ENCODE measurements at regions not wholly inside any gene's neighbourhood (a gene's known extent, or its start where the extent isn't known, plus 50 kb on each side); places are given as distances from the start of the nearest gene placed in this dataset.
"Not testable (repeated sequence)": the region's sequence is repeated elsewhere in the genome, so short reads cannot be mapped to it uniquely, and the experiment has no call there.

DNA sequence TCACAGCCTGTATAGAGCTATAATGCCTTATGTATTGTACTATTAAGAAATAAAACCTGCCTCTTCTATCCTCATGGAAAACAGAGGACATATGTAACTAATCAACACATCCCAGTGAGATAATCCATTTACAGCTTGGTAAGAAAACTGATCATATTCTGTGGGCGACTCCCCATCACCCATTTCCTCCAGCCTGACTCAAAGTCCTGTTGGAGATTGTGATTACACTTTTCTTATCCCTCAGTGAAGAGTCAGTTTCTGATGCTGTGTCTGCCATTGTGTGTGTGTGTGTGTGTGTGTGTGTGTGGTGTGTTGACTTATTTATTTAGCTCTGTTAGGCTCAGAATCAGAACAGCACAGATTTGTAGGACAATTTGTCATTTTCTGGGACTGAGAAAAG is 212.8 kb downstream of the FGF9 start:
- DNase-seq (ENCODE audit: low read depth): no peak
- H3K4me3 ChIP-seq (replicated peaks; ENCODE audit: low read depth, low read length): no peak overlapping the region
- TF ChIP-seq, protein P1, sequence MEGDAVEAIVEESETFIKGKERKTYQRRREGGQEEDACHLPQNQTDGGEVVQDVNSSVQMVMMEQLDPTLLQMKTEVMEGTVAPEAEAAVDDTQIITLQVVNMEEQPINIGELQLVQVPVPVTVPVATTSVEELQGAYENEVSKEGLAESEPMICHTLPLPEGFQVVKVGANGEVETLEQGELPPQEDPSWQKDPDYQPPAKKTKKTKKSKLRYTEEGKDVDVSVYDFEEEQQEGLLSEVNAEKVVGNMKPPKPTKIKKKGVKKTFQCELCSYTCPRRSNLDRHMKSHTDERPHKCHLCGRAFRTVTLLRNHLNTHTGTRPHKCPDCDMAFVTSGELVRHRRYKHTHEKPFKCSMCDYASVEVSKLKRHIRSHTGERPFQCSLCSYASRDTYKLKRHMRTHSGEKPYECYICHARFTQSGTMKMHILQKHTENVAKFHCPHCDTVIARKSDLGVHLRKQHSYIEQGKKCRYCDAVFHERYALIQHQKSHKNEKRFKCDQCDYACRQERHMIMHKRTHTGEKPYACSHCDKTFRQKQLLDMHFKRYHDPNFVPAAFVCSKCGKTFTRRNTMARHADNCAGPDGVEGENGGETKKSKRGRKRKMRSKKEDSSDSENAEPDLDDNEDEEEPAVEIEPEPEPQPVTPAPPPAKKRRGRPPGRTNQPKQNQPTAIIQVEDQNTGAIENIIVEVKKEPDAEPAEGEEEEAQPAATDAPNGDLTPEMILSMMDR (IDR thresholded peaks at IDR 0.05; ENCODE audit: low read length, missing control alignments): no peak

DNA sequence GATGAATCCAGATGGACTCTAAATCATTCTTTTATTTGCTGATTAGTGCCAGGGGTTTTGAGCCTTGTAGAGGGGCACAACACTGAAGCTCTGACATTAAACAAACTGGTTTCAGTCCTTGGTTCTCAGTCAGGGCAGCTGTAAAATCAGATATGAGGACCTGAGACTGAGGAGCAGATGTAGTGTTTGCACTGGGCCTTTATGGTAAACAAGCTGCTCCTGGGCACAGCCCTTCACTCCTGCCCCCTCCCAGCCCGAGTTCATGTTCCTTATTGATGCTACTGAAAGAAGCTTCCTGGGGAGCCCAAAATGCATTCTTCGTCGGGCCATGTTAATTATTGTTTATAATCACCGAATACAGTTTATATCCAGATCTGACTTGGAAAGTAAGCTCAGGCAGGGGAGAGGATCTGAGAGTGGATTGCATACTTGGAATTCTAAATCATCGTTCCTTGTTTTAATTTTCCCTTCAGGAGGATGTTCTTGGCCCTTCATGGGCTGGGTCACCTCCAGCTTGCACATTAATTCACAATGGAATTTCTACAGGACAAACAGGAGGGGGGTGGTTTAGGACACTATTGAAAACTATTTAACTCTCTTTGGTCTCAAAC is 213.5 kb downstream of the FGF9 start:
- TF ChIP-seq, protein P1 (IDR thresholded peaks at IDR 0.05; ENCODE audit: low read length, missing control alignments): no peak
- no peak for DNase-seq (ENCODE audit: low read depth)

DNA sequence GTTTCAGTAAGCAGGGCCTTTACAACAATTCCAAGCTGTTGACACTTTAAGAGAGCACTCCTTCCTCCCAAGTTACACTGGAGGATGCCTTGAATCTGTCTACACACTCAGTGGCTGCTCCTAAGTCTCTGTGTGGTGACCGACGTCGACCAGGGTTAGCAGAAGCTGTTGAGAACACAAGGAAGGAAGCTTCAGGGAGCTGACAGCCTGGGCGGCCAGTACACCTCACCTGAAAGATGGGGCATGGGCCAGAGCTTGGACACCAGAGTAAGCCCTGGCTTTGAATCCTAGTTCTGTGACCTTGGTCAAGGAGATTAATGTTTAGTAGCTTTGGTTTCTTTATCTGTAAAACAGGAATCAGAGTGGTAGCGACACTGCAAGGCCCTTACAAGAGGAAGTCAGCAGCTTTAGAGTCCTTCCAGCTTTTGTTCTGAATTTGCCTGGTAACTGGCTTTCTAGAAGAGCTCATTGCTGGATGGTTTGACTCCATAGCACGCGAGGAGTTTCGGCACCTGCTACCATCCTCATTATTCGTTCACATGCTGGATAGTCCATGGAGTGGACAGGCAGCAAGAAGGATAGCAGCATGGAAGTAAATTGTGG is 214.2 kb downstream of the FGF9 start:
- TF ChIP-seq, protein P1 (IDR thresholded peaks at IDR 0.05; ENCODE audit: low read length, missing control alignments): no peak
- no peak overlapping the region for H3K4me3 ChIP-seq (replicated peaks; ENCODE audit: low read depth, low read length)
- no peak for DNase-seq (ENCODE audit: low read depth)

More for the DNA sequence above, 213.5 kb downstream of the FGF9 start:
- H3K4me3 ChIP-seq (replicated peaks; ENCODE audit: low read depth, low read length): no peak overlapping the region

DNA sequence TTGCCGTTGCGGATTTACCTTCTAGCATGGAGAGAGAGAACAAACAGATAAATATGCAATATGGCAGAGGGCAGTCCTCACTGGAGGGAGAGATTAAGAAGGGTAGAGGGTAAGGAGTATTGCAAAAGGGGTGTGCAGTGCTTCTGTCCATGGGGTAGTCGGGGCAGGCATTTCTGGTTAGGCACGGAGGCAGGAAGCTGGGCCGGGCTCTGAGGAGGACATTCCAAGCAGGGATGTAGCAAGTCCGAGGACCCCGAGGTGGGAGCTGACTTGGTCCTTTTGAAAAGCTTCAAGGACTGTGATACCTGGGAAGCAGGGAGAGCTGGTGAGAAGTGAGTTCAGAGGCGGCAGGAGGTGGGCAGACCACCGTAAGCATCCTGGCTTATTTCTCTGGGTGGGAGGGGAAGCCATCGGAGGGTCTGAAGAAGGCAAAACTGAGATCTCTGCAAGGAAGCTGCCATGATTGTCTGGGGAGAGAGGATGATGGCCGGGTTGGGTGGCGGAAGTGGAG is 214.9 kb downstream of the FGF9 start:
- H3K4me3 ChIP-seq (replicated peaks; ENCODE audit: low read depth, low read length): no peak overlapping the region
- TF ChIP-seq, protein P1 (IDR thresholded peaks at IDR 0.05; ENCODE audit: low read length, missing control alignments): no peak
- DNase-seq (ENCODE audit: low read depth): no peak

DNA sequence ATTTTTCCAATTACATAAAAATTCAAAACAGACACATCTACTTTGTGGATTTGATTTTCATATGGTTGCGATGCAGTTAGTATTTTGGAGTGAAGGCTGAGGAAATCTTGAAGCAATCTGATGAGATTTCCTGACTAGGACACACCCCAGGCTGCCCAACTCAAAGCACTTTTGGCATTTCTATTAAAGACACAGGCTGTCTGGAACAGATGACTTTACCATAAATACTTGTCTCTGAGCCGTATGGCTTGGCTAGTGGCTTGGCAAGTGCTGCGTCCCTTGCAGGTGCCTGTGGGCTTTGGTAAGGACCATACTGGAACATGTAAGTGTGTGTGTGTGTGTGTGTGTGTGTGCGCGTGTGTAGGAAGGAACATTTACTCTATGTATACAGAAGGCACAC is 218.8 kb downstream of the FGF9 start:
- H3K4me3 ChIP-seq (replicated peaks; ENCODE audit: low read depth, low read length): no peak overlapping the region
- TF ChIP-seq, protein P1 (IDR thresholded peaks at IDR 0.05; ENCODE audit: low read length, missing control alignments): no peak

DNA sequence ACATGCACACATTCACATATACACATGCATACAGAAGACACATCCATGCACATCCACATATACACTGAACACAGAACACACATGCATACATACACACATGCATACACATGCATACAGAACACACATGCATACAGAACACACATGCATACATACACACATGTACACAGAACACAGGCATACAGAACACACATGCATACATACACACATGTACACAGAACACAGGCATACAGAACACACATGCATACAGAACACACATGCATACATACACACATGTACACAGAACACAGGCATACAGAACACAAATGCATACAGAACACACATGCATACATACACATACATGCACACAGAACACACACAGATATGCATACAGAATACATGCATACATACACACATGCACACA is 219.3 kb downstream of the FGF9 start:
- DNase-seq (ENCODE audit: low read depth); H3K4me3 ChIP-seq (replicated peaks; ENCODE audit: low read depth, low read length): not testable (repeated sequence)

More for the DNA sequence above, 218.8 kb downstream of the FGF9 start:
- DNase-seq (ENCODE audit: low read depth): no peak

DNA sequence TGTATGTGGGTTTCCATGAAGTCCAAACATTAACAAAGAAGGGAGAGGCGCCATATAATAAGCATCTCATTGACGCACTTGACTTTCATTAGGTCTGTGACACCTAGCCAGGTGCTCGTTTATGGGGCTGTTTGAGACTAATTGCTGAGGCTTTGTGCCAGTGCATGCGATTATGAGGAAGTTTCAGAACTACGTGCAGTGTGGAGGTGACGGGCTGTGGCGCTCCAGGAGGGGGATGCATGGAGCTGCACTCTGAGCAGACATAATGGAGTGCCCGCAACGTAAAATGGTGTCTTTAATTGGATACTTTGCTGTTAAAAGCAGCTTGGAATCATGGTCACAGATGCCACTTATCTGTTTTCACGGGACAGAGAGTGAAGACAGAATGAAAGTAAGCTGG is 223.2 kb downstream of the FGF9 start:
- TF ChIP-seq, protein P1 (IDR thresholded peaks at IDR 0.05; ENCODE audit: low read length, missing control alignments): no peak

More for the DNA sequence above, 223.2 kb downstream of the FGF9 start:
- no peak for DNase-seq (ENCODE audit: low read depth)
- H3K4me3 ChIP-seq (replicated peaks; ENCODE audit: low read depth, low read length): no peak overlapping the region
